ENCODE measurements at regions not wholly inside any gene's neighbourhood (a gene's known extent, or its start where the extent isn't known, plus 50 kb on each side); places are given as distances from the start of the nearest gene placed in this dataset.

- no peak overlapping the region for H3K4me2 ChIP-seq
- H3K27ac ChIP-seq (ENCODE audit: low read depth), result no peak overlapping the region
- Mint-ChIP-seq H3K9me3 (no peaks in the 10 kb centered on the region), H3K4me1 (no peaks in the 10 kb centered on the region), H3K27me3 (ENCODE audit: insufficient read depth, low read depth, poor library complexity) (no peaks in the 10 kb centered on the region), H3K4me3 (no peak overlapping the region), H3K27ac (no peak overlapping the region), H3K36me3 (ENCODE audit: low read depth) (no peaks in the 10 kb centered on the region)
- H3K36me3 ChIP-seq (ENCODE audit: insufficient read depth), result no peaks in the 10 kb centered on the region; the same call in 1 of the 2 replicates
- TF ChIP-seq EZH2 (IDR thresholded peaks at IDR 0.05; ENCODE audit: low read depth, unreplicated experiment), result no peak
- TF ChIP-seq CREB1 (CRISPR knock-in tag; IDR thresholded peaks at IDR 0.05; ENCODE audit: low read depth), result no peak
- no peak for TF ChIP-seq JUNB (IDR thresholded peaks at IDR 0.05; ENCODE audit: unreplicated experiment)
- TF ChIP-seq POLR2AphosphoS5 (IDR thresholded peaks at IDR 0.05; ENCODE audit: low read depth), result no peak
- no peak for TF ChIP-seq NANOG (IDR thresholded peaks at IDR 0.05; ENCODE audit: borderline replicate concordance)
- TF ChIP-seq ETS1 (IDR thresholded peaks at IDR 0.05), result no peak
- no peak for TF ChIP-seq ZNF114 (CRISPR knock-in tag; IDR thresholded peaks at IDR 0.05)
- TF ChIP-seq REST (IDR thresholded peaks at IDR 0.05; ENCODE audit: unreplicated experiment), result no peak
- no peak for TF ChIP-seq CTCF (conservative IDR thresholded peaks at IDR 0.05; ENCODE audit: low read depth in 2 of 2)
- no peak for TF ChIP-seq EZH2phosphoT487 (IDR thresholded peaks at IDR 0.05; ENCODE audit: unreplicated experiment)
- TF ChIP-seq ZNF462 (CRISPR knock-in tag; IDR thresholded peaks at IDR 0.05), result no peak
- TF ChIP-seq STAT1 (IDR thresholded peaks at IDR 0.05; ENCODE audit: unreplicated experiment), result no peak
- no peak for TF ChIP-seq ZNF331 (CRISPR knock-in tag; IDR thresholded peaks at IDR 0.05; ENCODE audit: low read depth)
- H3K27me3 ChIP-seq (ENCODE audit: insufficient read depth), result no peaks in the 10 kb centered on the region
- peaks cover 11% of the 10 kb centered on the region for H3K9me2 ChIP-seq (ENCODE audit: insufficient read depth)
- H3K79me2 ChIP-seq (replicated peaks; ENCODE audit: insufficient read depth), result no peaks in the 10 kb centered on the region
- DNase-seq (ENCODE audit: low spot score), result peak; percentile 25
- H2AFZ ChIP-seq, result peak overlapping the region; percentile 48
- H3F3A ChIP-seq (replicated peaks; ENCODE audit: low read depth), result 0 out of 2 replicates have a peak, but pooled peaks cover 8% of the 10 kb centered on the region
- H3K4me3 ChIP-seq, result no peak overlapping the region
- H4K20me1 ChIP-seq (replicated peaks; ENCODE audit: insufficient read depth), result no peaks in the 10 kb centered on the region
- ATAC-seq, result no peak
- H3K4me1 ChIP-seq (ENCODE audit: insufficient read depth), result peaks cover under 1% of the 10 kb centered on the region; the same call in 1 of the 2 replicates
Measured at GRCh38 chr16:22665803-22666202, 148.2 kb upstream of the HS3ST2 start.
